ENCODE measurements at regions not wholly inside any gene's neighbourhood (a gene's known extent, or its start where the extent isn't known, plus 50 kb on each side); places are given as distances from the start of the nearest gene placed in this dataset.
"Not testable (repeated sequence)": the region's sequence is repeated elsewhere in the genome, so short reads cannot be mapped to it uniquely, and the experiment has no call there.

- Histone ChIP-seq H3K27ac (no peak overlapping the region), H3K4me3 (no peak overlapping the region), H3K27me3 (ENCODE audit: insufficient read depth in 3 of 3, low read length in 2 of 3) (no peaks in the 10 kb centered on the region), H3K4me1 (no peaks in the 10 kb centered on the region), H3K9me3 (no peaks in the 10 kb centered on the region), H3K36me3 (ENCODE audit: insufficient read depth in 1 of 2, low read depth in 1 of 2) (no peaks in the 10 kb centered on the region)
- TF ChIP-seq CTCF (IDR thresholded peaks at IDR 0.05): no peak
- WGBS, 3 donors: 30 to 44% (median 42%) methylated on average over 4 of the region's 4 CpGs
- intact Hi-C loops (cut with DNase I): no loop called here
- DNase-seq: no peak
- ATAC-seq: no peak
These were observed 558.2 kb upstream of the PFKP start for GRCh38 chr10:2509081-2509531.

GRCh38 chr10:2501366-2501940 is 565.9 kb upstream of the PFKP start:
- H3K36me3 ChIP-seq (ENCODE audit: insufficient read depth in 1 of 2, low read depth in 1 of 2); DNase-seq; ATAC-seq; intact Hi-C loops (cut with DNase I); H3K9me3 ChIP-seq; H3K4me1 ChIP-seq; H3K27me3 ChIP-seq (ENCODE audit: insufficient read depth in 3 of 3, low read length in 2 of 3); H3K27ac ChIP-seq; H3K4me3 ChIP-seq: not testable (repeated sequence)
- WGBS, 3 donors: 46 to 54% (median 46%) methylated on average over 57 to 58 of the region's 58 CpGs

- intact Hi-C loops (cut with DNase I): no loop called here
These were observed 572.9 kb upstream of the PFKP start for GRCh38 chr10:2494399-2494798.

GRCh38 chr10:2488446-2489005 is 578.8 kb upstream of the PFKP start:
- Histone ChIP-seq H3K27ac (no peak overlapping the region), H3K4me1 (no peaks in the 10 kb centered on the region), H3K27me3 (ENCODE audit: insufficient read depth in 3 of 3, low read length in 2 of 3) (no peaks in the 10 kb centered on the region), H3K4me3 (no peak overlapping the region), H3K9me3 (no peaks in the 10 kb centered on the region), H3K36me3 (ENCODE audit: insufficient read depth in 1 of 2, low read depth in 1 of 2) (no peaks in the 10 kb centered on the region)
- TF ChIP-seq CTCF (IDR thresholded peaks at IDR 0.05): no peak
- intact Hi-C loops (cut with DNase I): no loop called here
- ATAC-seq: no peak
- WGBS, 3 donors: 40 to 42% (median 41%) methylated on average over 10 of the region's 10 CpGs
- no peak for DNase-seq

More at GRCh38 chr10:2494399-2494798, 572.9 kb upstream of the PFKP start:
- Histone ChIP-seq H3K4me1 (no peaks in the 10 kb centered on the region), H3K9me3 (no peaks in the 10 kb centered on the region), H3K27ac (no peak overlapping the region), H3K4me3 (no peak overlapping the region), H3K36me3 (ENCODE audit: insufficient read depth in 1 of 2, low read depth in 1 of 2) (no peaks in the 10 kb centered on the region), H3K27me3 (ENCODE audit: insufficient read depth in 3 of 3, low read length in 2 of 3) (no peaks in the 10 kb centered on the region)
- no peak for TF ChIP-seq CTCF (IDR thresholded peaks at IDR 0.05)
- 75 to 87% (median 85%) methylated on average over 6 of the region's 6 CpGs for WGBS, 3 donors
- ATAC-seq: no peak
- no peak for DNase-seq

- Histone ChIP-seq H3K4me3 (no peak overlapping the region), H3K4me1 (no peaks in the 10 kb centered on the region), H3K9me3 (no peaks in the 10 kb centered on the region), H3K36me3 (ENCODE audit: insufficient read depth in 1 of 2, low read depth in 1 of 2) (no peaks in the 10 kb centered on the region), H3K27me3 (ENCODE audit: insufficient read depth in 3 of 3, low read length in 2 of 3) (no peaks in the 10 kb centered on the region), H3K27ac (no peak overlapping the region)
- DNase-seq: no peak
- 74 to 80% (median 77%) methylated on average over 5 of the region's 5 CpGs for WGBS, 3 donors
- intact Hi-C loops (cut with DNase I): no loop called here
- ATAC-seq: no peak
- no peak for TF ChIP-seq CTCF (IDR thresholded peaks at IDR 0.05)
These were observed 579.4 kb upstream of the PFKP start for GRCh38 chr10:2487921-2488320.
